OCI-LY1 (cell line): ENCODE measurements at regions not wholly inside any gene's neighbourhood (a gene's known extent, or its start where the extent isn't known, plus 50 kb on each side); places are given as distances from the start of the nearest gene placed in this dataset.

ENCODE experiments used
- H2AFZ ChIP-seq: fragments of 200-600 bp; sonication (generic), shearing (Covaris generic); 2 replicates; pipeline ENCODE4 v1.6.0; 2014; ENCODE audit warnings: antibody characterized with exemption, mild to moderate bottlenecking, low read length
- H3F3A ChIP-seq: fragments of 200-600 bp; sonication (generic), shearing (Covaris generic); 2 replicates; pipeline ENCODE4 v1.6.0; 2014; ENCODE audit warnings: mild to moderate bottlenecking, antibody characterized with exemption, low read length, moderate library complexity; ENCODE audit not compliant: insufficient read depth
- H3K27ac ChIP-seq: fragments of 200-600 bp; sonication (generic); 2 replicates; pipeline ENCODE4 v1.5.1; 2014; ENCODE audit warnings: low read length, mixed run types, mild to moderate bottlenecking, low read depth; ENCODE audit not compliant: poor library complexity, severe bottlenecking
- H3K27me3 ChIP-seq: fragments of 200-600 bp; sonication (generic); 2 replicates; pipeline ENCODE4 v1.6.0; 2014; ENCODE audit warnings: antibody characterized with exemption, mild to moderate bottlenecking, low read length, moderate library complexity; ENCODE audit not compliant: insufficient read depth
- H3K36me3 ChIP-seq: fragments of 200-600 bp; sonication (generic); 2 replicates; pipeline ENCODE4 v1.6.1; 2014; ENCODE audit warnings: mild to moderate bottlenecking, antibody characterized with exemption, low read length, moderate library complexity, mixed read lengths; ENCODE audit not compliant: insufficient read depth
- H3K4me1 ChIP-seq: fragments of 200-600 bp; sonication (generic); 2 replicates; pipeline ENCODE4 v1.5.1; 2014; ENCODE audit warnings: mild to moderate bottlenecking, low read length, moderate library complexity; ENCODE audit not compliant: insufficient read depth, severe bottlenecking
- H3K4me2 ChIP-seq: fragments of 200-600 bp; sonication (generic), shearing (Covaris generic); 2 replicates; pipeline ENCODE4 v1.6.1; 2014; ENCODE audit warnings: low read length
- H3K4me3 ChIP-seq: fragments of 200-600 bp; sonication (generic); 2 replicates; pipeline ENCODE4 v1.5.1; 2014; ENCODE audit warnings: low read length, low read depth, mild to moderate bottlenecking, mixed read lengths; ENCODE audit not compliant: poor library complexity, severe bottlenecking
- H3K79me2 ChIP-seq: fragments of 200-600 bp; shearing (Covaris generic); 2 replicates; pipeline ENCODE4 v1.6.1; 2016; ENCODE audit warnings: mixed run types, low read length, mixed read lengths; ENCODE audit not compliant: insufficient read depth
- H3K9ac ChIP-seq: fragments of 200-600 bp; sonication (generic), shearing (Covaris generic); 2 replicates; pipeline ENCODE4 v1.6.1; 2014; ENCODE audit warnings: mild to moderate bottlenecking, low read length, mixed read lengths
- H3K9me2 ChIP-seq: fragments of 200-600 bp; sonication (generic), shearing (Covaris generic); 2 replicates; pipeline ENCODE4 v1.6.1; 2014; ENCODE audit warnings: low read depth, mild to moderate bottlenecking, low read length, mixed read lengths
- H3K9me3 ChIP-seq: fragments of 200-600 bp; shearing (Covaris generic); 2 replicates; pipeline ENCODE4 v1.6.1; 2014; ENCODE audit warnings: low read length, mixed read lengths
- H4K20me1 ChIP-seq: fragments of 200-600 bp; sonication (generic), shearing (Covaris generic); 2 replicates; pipeline ENCODE4 v1.6.0; 2016; ENCODE audit warnings: mild to moderate bottlenecking, low read length; ENCODE audit not compliant: insufficient read depth
- EZH2 ChIP-seq: fragments of 200-600 bp; sonication (generic), shearing (Covaris generic); IDR thresholded peaks from 2 replicates; pipeline ENCODE4 v1.8.0; 2017; ENCODE audit warnings: borderline replicate concordance, mixed run types, mild to moderate bottlenecking, antibody characterized with exemption, low read length, moderate library complexity, mixed read lengths
- TF ChIP-seq, protein P1 (sequence below): fragments of 200-600 bp; sonication (generic), shearing (Covaris generic); IDR thresholded peaks from 2 replicates; pipeline ENCODE4 v1.5.1; 2017; ENCODE audit warnings: mild to moderate bottlenecking, antibody characterized with exemption, low read length, moderate library complexity, mixed read lengths

DNA sequence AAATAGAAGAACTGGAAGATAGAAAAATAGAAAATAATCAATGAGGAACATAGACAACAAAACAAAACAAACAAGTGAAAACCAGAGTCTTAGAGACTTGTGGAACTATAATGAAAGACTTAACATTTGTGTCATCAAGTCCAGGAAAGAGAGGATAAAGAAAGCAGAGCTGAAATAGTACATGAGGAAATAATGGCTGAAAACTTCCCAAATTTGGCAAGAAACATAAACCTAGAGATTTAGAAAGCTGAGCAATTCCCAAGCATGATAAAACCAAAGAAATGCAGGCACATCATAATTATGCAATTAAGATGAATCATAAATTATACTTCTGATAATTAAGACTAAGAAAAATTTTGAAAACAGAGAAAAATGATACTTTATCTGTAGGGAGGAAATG lies 614.5 kb downstream of the ETS1 start:
- Histone ChIP-seq H3K9ac (no peak overlapping the region), H3K4me3 (no peak overlapping the region), H3K27ac (no peak overlapping the region), H3K9me2 (no peaks in the 10 kb centered on the region), H3K9me3 (no peaks in the 10 kb centered on the region), H3F3A (no peaks in the 10 kb centered on the region), H3K36me3 (no peaks in the 10 kb centered on the region), H3K79me2 (no peaks in the 10 kb centered on the region), H3K4me2 (no peak overlapping the region), H2AFZ (no peak overlapping the region), H3K4me1 (no peaks in the 10 kb centered on the region), H3K27me3 (no peaks in the 10 kb centered on the region), H4K20me1 (no peaks in the 10 kb centered on the region)
- TF ChIP-seq, protein P1, sequence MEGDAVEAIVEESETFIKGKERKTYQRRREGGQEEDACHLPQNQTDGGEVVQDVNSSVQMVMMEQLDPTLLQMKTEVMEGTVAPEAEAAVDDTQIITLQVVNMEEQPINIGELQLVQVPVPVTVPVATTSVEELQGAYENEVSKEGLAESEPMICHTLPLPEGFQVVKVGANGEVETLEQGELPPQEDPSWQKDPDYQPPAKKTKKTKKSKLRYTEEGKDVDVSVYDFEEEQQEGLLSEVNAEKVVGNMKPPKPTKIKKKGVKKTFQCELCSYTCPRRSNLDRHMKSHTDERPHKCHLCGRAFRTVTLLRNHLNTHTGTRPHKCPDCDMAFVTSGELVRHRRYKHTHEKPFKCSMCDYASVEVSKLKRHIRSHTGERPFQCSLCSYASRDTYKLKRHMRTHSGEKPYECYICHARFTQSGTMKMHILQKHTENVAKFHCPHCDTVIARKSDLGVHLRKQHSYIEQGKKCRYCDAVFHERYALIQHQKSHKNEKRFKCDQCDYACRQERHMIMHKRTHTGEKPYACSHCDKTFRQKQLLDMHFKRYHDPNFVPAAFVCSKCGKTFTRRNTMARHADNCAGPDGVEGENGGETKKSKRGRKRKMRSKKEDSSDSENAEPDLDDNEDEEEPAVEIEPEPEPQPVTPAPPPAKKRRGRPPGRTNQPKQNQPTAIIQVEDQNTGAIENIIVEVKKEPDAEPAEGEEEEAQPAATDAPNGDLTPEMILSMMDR: no peak
- no peak for TF ChIP-seq EZH2

DNA sequence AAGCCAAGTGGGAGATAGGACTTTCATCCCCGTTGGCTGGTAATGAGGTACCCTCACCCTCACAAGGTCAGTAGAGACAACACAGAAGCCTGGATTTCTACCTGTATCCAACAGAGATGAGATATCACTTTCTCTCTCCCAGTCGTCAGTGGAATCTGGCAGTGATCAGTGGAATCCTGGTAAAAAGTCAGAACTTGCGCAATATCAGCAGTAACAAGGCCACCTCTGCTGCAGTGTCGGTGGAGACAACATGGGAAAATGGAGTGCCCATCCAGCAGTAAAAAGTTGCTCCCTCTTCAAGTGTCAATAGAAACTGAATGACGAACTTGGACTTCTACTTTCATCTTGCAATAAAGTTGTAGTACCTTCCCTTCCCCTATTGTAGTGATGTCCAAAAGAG lies 615.9 kb downstream of the ETS1 start:
- Histone ChIP-seq H3K9me3 (no peaks in the 10 kb centered on the region), H3K9ac (no peak overlapping the region), H3K9me2 (no peaks in the 10 kb centered on the region), H3K27ac (no peak overlapping the region), H3K27me3 (no peaks in the 10 kb centered on the region), H3K4me2 (no peak overlapping the region), H3K4me1 (no peaks in the 10 kb centered on the region), H2AFZ (no peak overlapping the region), H3K79me2 (no peaks in the 10 kb centered on the region), H3K36me3 (no peaks in the 10 kb centered on the region), H3F3A (no peaks in the 10 kb centered on the region), H3K4me3 (no peak overlapping the region), H4K20me1 (no peaks in the 10 kb centered on the region)
- TF ChIP-seq EZH2: no peak
- TF ChIP-seq, protein P1: no peak

DNA sequence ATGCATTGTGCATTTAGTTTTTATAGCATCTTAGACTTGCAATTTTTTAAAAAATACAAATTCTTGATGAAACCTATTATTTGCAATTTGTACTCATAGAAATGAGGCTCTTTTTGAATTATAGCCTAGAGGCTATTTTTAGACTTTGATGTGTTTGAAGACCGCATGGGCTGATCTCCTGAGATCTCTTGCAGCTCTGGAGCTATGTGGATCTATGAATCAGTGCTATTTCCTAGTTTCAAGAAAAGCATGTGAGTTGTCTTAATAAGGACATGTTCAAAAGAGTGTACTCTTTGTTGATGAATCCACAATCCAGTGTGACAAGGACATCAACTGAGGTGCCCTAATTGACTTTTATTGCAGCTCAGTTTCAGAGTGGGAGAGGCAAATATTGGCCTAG lies 620.5 kb downstream of the ETS1 start:
- TF ChIP-seq, protein P1: no peak
- TF ChIP-seq EZH2: no peak
- Histone ChIP-seq H3K4me3 (no peak overlapping the region), H3K4me2 (no peak overlapping the region)

More for the DNA sequence above, 620.5 kb downstream of the ETS1 start:
- H3K27me3 ChIP-seq: no peaks in the 10 kb centered on the region
- no peaks in the 10 kb centered on the region for H4K20me1 ChIP-seq
- no peaks in the 10 kb centered on the region for H3K9me2 ChIP-seq
- H3K4me1 ChIP-seq: no peaks in the 10 kb centered on the region
- no peak overlapping the region for H3K27ac ChIP-seq
- no peak overlapping the region for H2AFZ ChIP-seq
- H3K79me2 ChIP-seq: no peaks in the 10 kb centered on the region
- H3K9me3 ChIP-seq: no peaks in the 10 kb centered on the region
- no peak overlapping the region for H3K9ac ChIP-seq
- no peaks in the 10 kb centered on the region for H3F3A ChIP-seq
- H3K36me3 ChIP-seq: no peaks in the 10 kb centered on the region
